ENCODE measurements at regions not wholly inside any gene's neighbourhood (a gene's known extent, or its start where the extent isn't known, plus 50 kb on each side); places are given as distances from the start of the nearest gene placed in this dataset.

DNA sequence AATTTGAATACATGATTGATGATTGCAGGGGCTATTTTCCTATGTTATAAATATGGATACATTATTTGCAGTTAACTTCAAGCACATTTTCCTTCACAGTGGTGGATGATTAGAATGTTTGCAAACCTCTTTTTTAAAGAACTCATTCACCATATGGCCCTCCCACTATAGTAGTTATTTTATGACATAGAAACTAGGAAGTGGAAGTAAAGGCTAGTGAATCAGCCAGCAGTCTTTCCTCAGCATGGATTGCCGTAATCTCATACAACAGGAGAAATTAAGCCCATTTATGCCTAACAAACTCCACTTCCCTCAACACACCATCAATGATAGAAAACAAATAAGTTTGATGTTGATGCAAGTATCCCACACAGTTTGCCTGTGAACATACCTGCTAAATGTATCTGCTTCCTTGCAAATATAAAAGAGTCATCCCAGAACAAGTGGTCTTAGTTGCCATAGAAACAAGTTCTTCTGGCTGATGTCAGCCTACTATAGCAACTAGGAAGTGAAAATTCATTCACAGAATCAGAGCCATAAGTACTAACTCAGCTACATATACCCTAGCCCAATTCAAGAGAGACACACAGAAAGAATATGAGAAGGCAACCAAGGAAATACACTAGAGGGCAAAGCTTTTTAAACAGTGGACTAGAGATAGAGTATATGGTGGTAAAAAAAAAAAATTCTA is 100.9 kb upstream of the RADX start:
- TF ChIP-seq ARNTL (CRISPR knock-in tag; IDR thresholded peaks at IDR 0.05; ENCODE audit: borderline replicate concordance, low read depth): no peak
- no peak for TF ChIP-seq BACH2 (CRISPR knock-in tag; IDR thresholded peaks at IDR 0.05; ENCODE audit: borderline replicate concordance)
- no peak for TF ChIP-seq ZFP3 (CRISPR knock-in tag; IDR thresholded peaks at IDR 0.05)
- TF ChIP-seq POU6F1 (CRISPR knock-in tag; IDR thresholded peaks at IDR 0.05; ENCODE audit: borderline replicate concordance, low read depth): no peak
- TF ChIP-seq ZNF70 (CRISPR knock-in tag; IDR thresholded peaks at IDR 0.05): no peak
- ATAC-seq: no peak

All from SK-N-SH treated with all-trans-retinoic acid at 6 μM for 48 hours (cell line).